ENCODE measurements at regions not wholly inside any gene's neighbourhood (a gene's known extent, or its start where the extent isn't known, plus 50 kb on each side); places are given as distances from the start of the nearest gene placed in this dataset.

GRCh38 chr6:114735025-114735735 lies 392.4 kb upstream of the HS3ST5 start:
- no peak for TF ChIP-seq EZH2 (IDR thresholded peaks at IDR 0.05)
- peak; percentile 33 for TF ChIP-seq CTCF (IDR thresholded peaks at IDR 0.05)
- TF ChIP-seq EZH2phosphoT487 (IDR thresholded peaks at IDR 0.05), result no peak

Data from neural progenitor cell (in vitro differentiated cells).